PC-3 (cell line): ENCODE measurements at regions not wholly inside any gene's neighbourhood (a gene's known extent, or its start where the extent isn't known, plus 50 kb on each side); places are given as distances from the start of the nearest gene placed in this dataset.

ENCODE experiments used
- CTCF ChIP-seq: fragments of 300-600 bp; sonication (generic); conservative IDR thresholded peaks from 2 replicates; pipeline ENCODE4 v1.5.1; 2017; ENCODE audit warnings: antibody characterized with exemption, low read depth, mild to moderate bottlenecking, low read length
- EZH2 ChIP-seq: fragments of 300-600 bp; sonication (generic); IDR thresholded peaks from one replicate; pipeline ENCODE4 v1.6.1; 2017; ENCODE audit warnings: antibody characterized with exemption, mild to moderate bottlenecking, low read length; ENCODE audit not compliant: unreplicated experiment
- EZH2phosphoT487 ChIP-seq: fragments of 300-600 bp; sonication (generic); IDR thresholded peaks from 2 replicates; pipeline ENCODE4 v1.6.1; 2018; ENCODE audit warnings: mild to moderate bottlenecking, antibody characterized with exemption, low read length, borderline replicate concordance

- no peak for TF ChIP-seq EZH2
- TF ChIP-seq EZH2phosphoT487: no peak
- no peak for TF ChIP-seq CTCF
Observed at GRCh38 chr5:18491349-18491748, 857.1 kb downstream of the TAF11L14 start.
